SK-N-SH treated with all-trans-retinoic acid at 6 μM for 48 hours (cell line): ENCODE measurements at regions not wholly inside any gene's neighbourhood (a gene's known extent, or its start where the extent isn't known, plus 50 kb on each side); places are given as distances from the start of the nearest gene placed in this dataset.

Experiments
- RARB ChIP-seq: fragments of 250-450 bp; sonication (Bioruptor Pico); IDR thresholded peaks from 2 replicates; pipeline ENCODE4 v1.8.0; 2021; ENCODE audit warnings: mild to moderate bottlenecking, moderate library complexity
- TF ChIP-seq, protein P1 (sequence below): fragments of 250-450 bp; sonication (Bioruptor Pico); IDR thresholded peaks from 2 replicates; pipeline ENCODE4 v1.8.0; 2021; ENCODE audit warnings: low read depth, mild to moderate bottlenecking, moderate library complexity, borderline replicate concordance

DNA sequence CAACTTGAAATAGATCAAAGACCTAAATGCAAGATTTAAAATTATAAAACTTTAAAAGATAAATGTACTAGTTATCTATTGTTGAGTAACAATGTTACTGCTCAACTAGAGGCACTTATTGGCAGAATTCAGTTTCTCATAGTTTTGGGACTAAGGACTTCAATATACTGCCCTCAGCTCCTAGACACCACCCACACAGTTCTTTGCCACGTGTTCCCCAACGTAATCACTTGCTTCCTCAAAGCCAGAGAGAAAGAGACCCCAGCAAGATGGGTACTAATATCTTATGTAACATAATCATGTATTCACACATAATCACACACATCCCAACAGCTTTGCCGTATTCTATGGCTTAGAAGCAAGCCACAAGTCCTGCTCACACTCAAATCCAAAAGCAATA is 50.3 kb upstream of the SLC22A16 start:
- no peak for TF ChIP-seq RARB
- TF ChIP-seq, protein P1, sequence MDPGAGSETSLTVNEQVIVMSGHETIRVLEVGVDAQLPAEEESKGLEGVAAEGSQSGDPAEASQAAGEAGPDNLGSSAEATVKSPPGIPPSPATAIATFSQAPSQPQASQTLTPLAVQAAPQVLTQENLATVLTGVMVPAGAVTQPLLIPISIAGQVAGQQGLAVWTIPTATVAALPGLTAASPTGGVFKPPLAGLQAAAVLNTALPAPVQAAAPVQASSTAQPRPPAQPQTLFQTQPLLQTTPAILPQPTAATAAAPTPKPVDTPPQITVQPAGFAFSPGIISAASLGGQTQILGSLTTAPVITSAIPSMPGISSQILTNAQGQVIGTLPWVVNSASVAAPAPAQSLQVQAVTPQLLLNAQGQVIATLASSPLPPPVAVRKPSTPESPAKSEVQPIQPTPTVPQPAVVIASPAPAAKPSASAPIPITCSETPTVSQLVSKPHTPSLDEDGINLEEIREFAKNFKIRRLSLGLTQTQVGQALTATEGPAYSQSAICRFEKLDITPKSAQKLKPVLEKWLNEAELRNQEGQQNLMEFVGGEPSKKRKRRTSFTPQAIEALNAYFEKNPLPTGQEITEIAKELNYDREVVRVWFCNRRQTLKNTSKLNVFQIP: no peak
